A549 (cell line): ENCODE measurements at regions not wholly inside any gene's neighbourhood (a gene's known extent, or its start where the extent isn't known, plus 50 kb on each side); places are given as distances from the start of the nearest gene placed in this dataset.
A peak's percentile ranks its signal among the peaks of the same experiment; 100 is the strongest.

Source experiments
- ATAC-seq, 2 experiments: fragments of 200-7000 bp in 1 of 2; fragments of >200 bp in 1 of 2; cut with Nextera tagmentation in 1 of 2; cut with Tn5 transposase in 1 of 2; 3 replicates each; pipeline versions ENCODE4 v1.8.0 to v1.9.1; 2018 to 2020; ENCODE audit warnings: mild to moderate bottlenecking in 1 of 2, moderate library complexity in 1 of 2
- CTCF ChIA-PET: fragments of 300-600 bp; sonication (Branson Sonifier 250); formaldehyde crosslinking; extraction: SDS; loops from one replicate; lab custom pipeline; 2021; ENCODE audit warnings: antibody characterized with exemption, inconsistent platforms; lab: Yijun Ruan, JAX
- POLR2A ChIA-PET: fragments of 350-600 bp; formaldehyde crosslinking; extraction: SDS; loops from one replicate; lab custom pipeline; 2021; ENCODE audit warnings: antibody characterized with exemption, inconsistent platforms; lab: Yijun Ruan, JAX
- DNase-seq, 2 experiments: peaks; one replicate each; pipeline versions ENCODE4 v3.0.0 to v3.0.0-alpha.2; 2011 to 2016; ENCODE audit warnings: low read depth in 1 of 2, low spot score in 1 of 2
- FAIRE-seq: peaks from 2 replicates; lab custom pipeline; 2011; peaks lifted over from hg19 to GRCh38; lab: Jason Lieb, UNC
- H3K27ac ChIP-seq, 2 experiments: fragments of >200 bp; sonication (Bioruptor Twin); formaldehyde crosslinking; 3 replicates each; pipeline ENCODE4 v1.5.1; 2016 to 2017
- H3K4me1 ChIP-seq: fragments of >200 bp; sonication (Bioruptor Twin); formaldehyde crosslinking; 3 replicates; pipeline ENCODE4 v1.6.1; 2016
- H3K4me2 ChIP-seq: fragments of >200 bp; sonication (Bioruptor Twin); formaldehyde crosslinking; 3 replicates; pipeline ENCODE4 v1.6.1; 2016
- H3K4me3 ChIP-seq: fragments of >200 bp; sonication (Bioruptor Twin); formaldehyde crosslinking; 3 replicates; pipeline ENCODE4 v1.5.1; 2016
- H3K9me3 ChIP-seq: fragments of >200 bp; sonication (Bioruptor Twin); formaldehyde crosslinking; 3 replicates; pipeline ENCODE4 v1.6.1; 2016
- BCL3 ChIP-seq: fragments of >200 bp; sonication (Bioruptor Twin); formaldehyde crosslinking; IDR thresholded peaks from 3 replicates; pipeline ENCODE4 v1.6.1; 2016
- EHF ChIP-seq: fragments of 250-450 bp; sonication (Bioruptor Pico); IDR thresholded peaks from 2 replicates; pipeline ENCODE4 v1.5.0; 2020; ENCODE audit warnings: mild to moderate bottlenecking
- EHMT2 ChIP-seq: fragments of 200-600 bp; sonication (generic); IDR thresholded peaks from 2 replicates; pipeline ENCODE4 v1.6.1; 2016; ENCODE audit warnings: antibody characterized with exemption, low read depth, mild to moderate bottlenecking, moderate library complexity
- ELK1 ChIP-seq: fragments of 150-350 bp; IDR thresholded peaks from 2 replicates; pipeline ENCODE4 v1.6.1; 2014; ENCODE audit warnings: low read depth, mild to moderate bottlenecking, low read length
- FOSL2 ChIP-seq, 2 experiments: fragments of 450-650 bp in 1 of 2; fragments of >200 bp in 1 of 2; sonication (Bioruptor Twin) in 1 of 2; formaldehyde crosslinking; IDR thresholded peaks; 2 replicates each; pipeline versions ENCODE4 v1.5.0 to v1.6.1; 2016 to 2020; ENCODE audit warnings: mild to moderate bottlenecking in 1 of 2, moderate library complexity in 1 of 2
- HDAC2 ChIP-seq: fragments of 200-600 bp; sonication (generic); IDR thresholded peaks from 2 replicates; pipeline ENCODE4 v1.6.1; 2016
- HOXB13 ChIP-seq: fragments of 250-450 bp; sonication (Bioruptor Pico); IDR thresholded peaks from 2 replicates; pipeline ENCODE4 v1.5.0; 2020; ENCODE audit warnings: low read depth, mild to moderate bottlenecking, moderate library complexity
- JUNB ChIP-seq: fragments of >200 bp; sonication (Bioruptor Twin); formaldehyde crosslinking; IDR thresholded peaks from 2 replicates; pipeline ENCODE4 v1.6.1; 2016
- MAFK ChIP-seq: fragments of 450-650 bp; IDR thresholded peaks from 2 replicates; pipeline ENCODE4 v1.6.1; 2014; ENCODE audit not compliant: partially characterized antibody
- NFE2L2 ChIP-seq: fragments of 150-350 bp; conservative IDR thresholded peaks from 2 replicates; pipeline ENCODE4 v1.6.1; 2014; ENCODE audit warnings: low read length
- NR3C1 ChIP-seq: fragments of >200 bp; sonication (Bioruptor Twin); formaldehyde crosslinking; IDR thresholded peaks from 3 replicates; pipeline ENCODE4 v1.6.1; 2017
- RARB ChIP-seq: fragments of 250-450 bp; sonication (Bioruptor Pico); IDR thresholded peaks from 2 replicates; pipeline ENCODE4 v1.8.0; 2021; ENCODE audit warnings: mild to moderate bottlenecking, moderate library complexity
- RCOR1 ChIP-seq: fragments of 150-350 bp; IDR thresholded peaks from 2 replicates; pipeline ENCODE4 v1.6.1; 2014; ENCODE audit warnings: antibody characterized with exemption, low read length, low read depth
- REST ChIP-seq: fragments of 200-600 bp; sonication (generic); IDR thresholded peaks from 2 replicates; pipeline ENCODE4 v1.6.1; 2016; ENCODE audit warnings: antibody characterized with exemption, mild to moderate bottlenecking, moderate library complexity
- RFX5 ChIP-seq: fragments of 450-650 bp; IDR thresholded peaks from 2 replicates; pipeline ENCODE4 v1.7.1; 2014; ENCODE audit warnings: antibody characterized with exemption, mild to moderate bottlenecking, moderate library complexity
- SREBF2 ChIP-seq: fragments of 450-650 bp; IDR thresholded peaks from 2 replicates; pipeline ENCODE4 v1.6.1; 2014; ENCODE audit warnings: mild to moderate bottlenecking, moderate library complexity
- TFCP2L1 ChIP-seq: fragments of 250-450 bp; sonication (Bioruptor Pico); IDR thresholded peaks from 2 replicates; pipeline ENCODE4 v1.5.0; 2021; ENCODE audit warnings: mild to moderate bottlenecking
- TP53 ChIP-seq: fragments of 250-450 bp; sonication (Bioruptor Pico); IDR thresholded peaks from 2 replicates; pipeline ENCODE4 v1.5.0; 2021; ENCODE audit warnings: mild to moderate bottlenecking, moderate library complexity
- ZNF302 ChIP-seq: fragments of 250-450 bp; sonication (Bioruptor Pico); IDR thresholded peaks from 2 replicates; pipeline ENCODE4 v1.9.0; 2021; ENCODE audit warnings: inconsistent platforms, mild to moderate bottlenecking, moderate library complexity
- ZSCAN20 ChIP-seq: fragments of 250-450 bp; sonication (Bioruptor Pico); IDR thresholded peaks from 2 replicates; pipeline ENCODE4 v1.8.0; 2022; ENCODE audit warnings: mild to moderate bottlenecking, moderate library complexity
- WGBS: methylation state at CpG from one replicate; pipeline ENCODE4 v1.1.6; 2017; ENCODE audit errors: missing lambda C conversion rate; 5-methylcytosine and 5-hydroxymethylcytosine counted together

- Histone ChIP-seq H3K4me3 (no peak overlapping the region), H3K4me1 (no peaks in the 10 kb centered on the region), H3K4me2 (no peak overlapping the region), H3K9me3 (no peaks in the 10 kb centered on the region), H3K27ac (no peak overlapping the region)
- FAIRE-seq: no peak
- no peak for TF ChIP-seq HOXB13 (CRISPR knock-in tag)
- peak; percentile 56 for TF ChIP-seq MAFK
- POLR2A ChIA-PET: no interaction called here
- WGBS: 1% methylated on average over 2 of the region's 2 CpGs
- no peak for DNase-seq
- ATAC-seq: no peak
- CTCF ChIA-PET: no interaction called here
Observed at GRCh38 chr2:117169036-117169765, 645.3 kb upstream of the DDX18 start.

- DNase-seq (no peak), FAIRE-seq (no peak), ATAC-seq (no peak)
- no peak overlapping the region for H3K4me3 ChIP-seq
- H3K9me3 ChIP-seq: no peaks in the 10 kb centered on the region
- H3K4me2 ChIP-seq: no peak overlapping the region
- H3K27ac ChIP-seq: no peak overlapping the region
- no peak for TF ChIP-seq TP53 (CRISPR knock-in tag)
- no peak for TF ChIP-seq BCL3
- no peak for TF ChIP-seq HOXB13 (CRISPR knock-in tag)
- TF ChIP-seq TFCP2L1: no peak
- no peaks in the 10 kb centered on the region for H3K4me1 ChIP-seq
- 0% methylated on average over 1 of the region's 1 CpG for WGBS
- ChIA-PET CTCF (no interaction called here), POLR2A (no interaction called here)
Observed at GRCh38 chr2:117170897-117171296, 643.6 kb upstream of the DDX18 start.

- ATAC-seq (no peak), DNase-seq (no peak), FAIRE-seq (no peak)
- Histone ChIP-seq H3K4me3 (no peak overlapping the region), H3K4me2 (no peak overlapping the region), H3K9me3 (no peaks in the 10 kb centered on the region), H3K27ac (no peak overlapping the region), H3K4me1 (no peaks in the 10 kb centered on the region)
- CTCF ChIA-PET: no interaction called here
- no peak for TF ChIP-seq RARB
- peak; percentile 52 for TF ChIP-seq NFE2L2
- 34% methylated on average over 3 of the region's 3 CpGs for WGBS
- POLR2A ChIA-PET: no interaction called here
Observed at GRCh38 chr2:117179405-117179804, 635.1 kb upstream of the DDX18 start.

- WGBS: 4% methylated on average over 6 of the region's 6 CpGs
- Histone ChIP-seq H3K4me1 (no peaks in the 10 kb centered on the region), H3K27ac (no peak overlapping the region)
- FAIRE-seq: no peak
- no peak for TF ChIP-seq MAFK
- TF ChIP-seq RFX5: no peak
- TF ChIP-seq EHF: no peak
- TF ChIP-seq ZNF302 (CRISPR knock-in tag): no peak
- TF ChIP-seq EHMT2: no peak
- TF ChIP-seq, all 56 proteins: peak for 0
- ChIA-PET CTCF (no interaction called here), POLR2A (no interaction called here)
- Histone ChIP-seq H3K4me3 (no peak overlapping the region), H3K9me3 (no peaks in the 10 kb centered on the region), H3K4me2 (no peak overlapping the region)
- no peak for DNase-seq
- ATAC-seq: no peak
Observed at GRCh38 chr2:117190856-117191559, 623.5 kb upstream of the DDX18 start.

GRCh38 chr2:117195381-117195780 lies 619.1 kb upstream of the DDX18 start:
- ChIA-PET CTCF (no interaction called here), POLR2A (no interaction called here)
- FAIRE-seq (no peak), ATAC-seq (no peak), DNase-seq (no peak)
- Histone ChIP-seq H3K9me3 (no peaks in the 10 kb centered on the region), H3K4me2 (no peak overlapping the region), H3K4me1 (no peaks in the 10 kb centered on the region), H3K27ac (no peak overlapping the region), H3K4me3 (no peak overlapping the region)
- 15% methylated on average over 4 of the region's 4 CpGs for WGBS
- TF ChIP-seq SREBF2: no peak
- TF ChIP-seq ZSCAN20 (CRISPR knock-in tag): no peak
- TF ChIP-seq ELK1: no peak
- no peak for TF ChIP-seq MAFK
- no peak for TF ChIP-seq NR3C1
- no peak for TF ChIP-seq REST
- TF ChIP-seq FOSL2 (IDR thresholded peaks at IDR 0.05): no peak
- TF ChIP-seq FOSL2 (CRISPR knock-in tag; IDR thresholded peaks at IDR 0.05): no peak
- no peak for TF ChIP-seq RCOR1
- TF ChIP-seq JUNB: no peak
- TF ChIP-seq HDAC2: no peak
